ENCODE measurements at regions not wholly inside any gene's neighbourhood (a gene's known extent, or its start where the extent isn't known, plus 50 kb on each side); places are given as distances from the start of the nearest gene placed in this dataset.

DNA sequence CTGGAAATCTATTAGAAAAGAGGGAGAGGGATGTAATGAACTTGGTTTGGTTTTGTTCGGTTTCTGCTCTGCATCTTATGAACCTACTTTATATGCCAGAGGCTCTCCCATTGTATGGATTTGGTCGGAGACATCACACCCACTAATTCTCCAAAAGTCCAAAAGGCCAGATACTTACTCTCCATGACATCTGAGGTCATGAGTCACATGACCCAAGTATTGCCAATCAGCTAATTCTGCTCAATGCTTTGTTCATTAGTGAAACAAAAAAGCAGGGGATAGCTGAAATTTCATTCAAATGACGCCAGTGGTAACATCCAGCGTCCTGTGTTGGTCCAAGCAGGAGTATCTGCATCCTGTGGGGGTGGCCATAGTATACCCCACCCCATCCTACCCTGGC, 173.6 kb downstream of the TRIM33 start:
- ATAC-seq (ENCODE audit: poor library complexity) (no peak), DNase-seq (no peak)
- H3K4me1 Mint-ChIP-seq (ENCODE audit: low read depth) = peaks cover 74% of the 10 kb centered on the region
- no peaks in the 10 kb centered on the region for H3K9me3 Mint-ChIP-seq
- Histone ChIP-seq H3K36me3 (ENCODE audit: insufficient read depth, low read length) (no peaks in the 10 kb centered on the region), H3K4me1 (ENCODE audit: insufficient read depth, low read length) (peaks cover 54% of the 10 kb centered on the region), H3K4me3 (ENCODE audit: low read length) (no peak overlapping the region), H3K27me3 (ENCODE audit: control insufficient read depth in 1 of 2, insufficient read depth in 2 of 2, low read length in 2 of 2) (no peaks in the 10 kb centered on the region), H3K9me3 (ENCODE audit: control insufficient read depth in 1 of 2, insufficient read depth in 1 of 2, low read length in 2 of 2) (no peaks in the 10 kb centered on the region), H3K27ac (ENCODE audit: low read depth in 1 of 2, low read length in 2 of 2) (no peak overlapping the region)
- intact Hi-C loops (cut with DNase I, micrococcal nuclease) = no loop called here
- POLR2A ChIA-PET = no interaction called here
- no peak overlapping the region for H3K27ac Mint-ChIP-seq
- CTCF ChIA-PET = interaction anchor here (1.2 to 1.6 kb wide), 2 partner anchors 9 to 18 kb away, joined by 3 to 7 read pairs; no protein-coding TSS in a partner anchor
- H3K36me3 Mint-ChIP-seq (ENCODE audit: low read depth) = no peaks in the 10 kb centered on the region
- TF ChIP-seq, protein P1, sequence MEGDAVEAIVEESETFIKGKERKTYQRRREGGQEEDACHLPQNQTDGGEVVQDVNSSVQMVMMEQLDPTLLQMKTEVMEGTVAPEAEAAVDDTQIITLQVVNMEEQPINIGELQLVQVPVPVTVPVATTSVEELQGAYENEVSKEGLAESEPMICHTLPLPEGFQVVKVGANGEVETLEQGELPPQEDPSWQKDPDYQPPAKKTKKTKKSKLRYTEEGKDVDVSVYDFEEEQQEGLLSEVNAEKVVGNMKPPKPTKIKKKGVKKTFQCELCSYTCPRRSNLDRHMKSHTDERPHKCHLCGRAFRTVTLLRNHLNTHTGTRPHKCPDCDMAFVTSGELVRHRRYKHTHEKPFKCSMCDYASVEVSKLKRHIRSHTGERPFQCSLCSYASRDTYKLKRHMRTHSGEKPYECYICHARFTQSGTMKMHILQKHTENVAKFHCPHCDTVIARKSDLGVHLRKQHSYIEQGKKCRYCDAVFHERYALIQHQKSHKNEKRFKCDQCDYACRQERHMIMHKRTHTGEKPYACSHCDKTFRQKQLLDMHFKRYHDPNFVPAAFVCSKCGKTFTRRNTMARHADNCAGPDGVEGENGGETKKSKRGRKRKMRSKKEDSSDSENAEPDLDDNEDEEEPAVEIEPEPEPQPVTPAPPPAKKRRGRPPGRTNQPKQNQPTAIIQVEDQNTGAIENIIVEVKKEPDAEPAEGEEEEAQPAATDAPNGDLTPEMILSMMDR (IDR thresholded peaks at IDR 0.05) = no peak
- no peaks in the 10 kb centered on the region for H3K27me3 Mint-ChIP-seq
- H3K4me3 Mint-ChIP-seq = no peak overlapping the region

DNA sequence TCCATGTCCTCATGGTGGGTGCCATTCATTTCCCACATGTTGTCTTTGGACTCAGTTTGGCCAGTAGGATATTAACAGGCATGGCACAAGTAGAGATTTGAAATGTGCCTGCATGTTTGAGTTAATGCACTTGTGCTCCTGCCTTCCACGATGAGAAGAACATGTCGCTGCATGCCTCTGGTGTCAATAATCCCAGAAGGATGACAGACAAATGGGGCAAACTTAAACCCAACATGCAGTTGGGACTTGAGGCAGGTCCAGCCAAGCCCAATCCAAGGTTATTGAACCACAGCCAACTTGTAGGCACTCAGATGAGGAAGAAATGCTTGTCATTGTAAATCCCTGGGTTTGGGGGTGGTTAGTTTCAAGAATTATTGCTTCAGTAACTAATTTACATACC, 174.6 kb downstream of the TRIM33 start:
- ChIA-PET CTCF (interaction anchor here (1.2 kb wide), 1 partner anchor 17 kb away, joined by 3 read pairs; no protein-coding TSS in a partner anchor), POLR2A (no interaction called here)
- H3K27ac ChIP-seq (ENCODE audit: low read depth in 1 of 2, low read length in 2 of 2) = no peak overlapping the region
- H3K4me1 Mint-ChIP-seq (ENCODE audit: low read depth) = peaks cover 72% of the 10 kb centered on the region
- no peak overlapping the region for H3K27ac Mint-ChIP-seq
- no peaks in the 10 kb centered on the region for H3K9me3 ChIP-seq (ENCODE audit: control insufficient read depth in 1 of 2, insufficient read depth in 1 of 2, low read length in 2 of 2)
- H3K27me3 Mint-ChIP-seq = no peaks in the 10 kb centered on the region
- DNase-seq = no peak
- H3K4me3 Mint-ChIP-seq = no peak overlapping the region
- no peaks in the 10 kb centered on the region for H3K27me3 ChIP-seq (ENCODE audit: control insufficient read depth in 1 of 2, insufficient read depth in 2 of 2, low read length in 2 of 2)
- H3K9me3 Mint-ChIP-seq = no peaks in the 10 kb centered on the region
- ATAC-seq (ENCODE audit: poor library complexity) = no peak
- intact Hi-C loops (cut with DNase I, micrococcal nuclease) = no loop called here
- no peak overlapping the region for H3K4me3 ChIP-seq (ENCODE audit: low read length)
- H3K36me3 ChIP-seq (ENCODE audit: insufficient read depth, low read length) = no peaks in the 10 kb centered on the region
- peaks cover 54% of the 10 kb centered on the region for H3K4me1 ChIP-seq (ENCODE audit: insufficient read depth, low read length)
- TF ChIP-seq, protein P1 (IDR thresholded peaks at IDR 0.05) = no peak
- no peaks in the 10 kb centered on the region for H3K36me3 Mint-ChIP-seq (ENCODE audit: low read depth)

DNA sequence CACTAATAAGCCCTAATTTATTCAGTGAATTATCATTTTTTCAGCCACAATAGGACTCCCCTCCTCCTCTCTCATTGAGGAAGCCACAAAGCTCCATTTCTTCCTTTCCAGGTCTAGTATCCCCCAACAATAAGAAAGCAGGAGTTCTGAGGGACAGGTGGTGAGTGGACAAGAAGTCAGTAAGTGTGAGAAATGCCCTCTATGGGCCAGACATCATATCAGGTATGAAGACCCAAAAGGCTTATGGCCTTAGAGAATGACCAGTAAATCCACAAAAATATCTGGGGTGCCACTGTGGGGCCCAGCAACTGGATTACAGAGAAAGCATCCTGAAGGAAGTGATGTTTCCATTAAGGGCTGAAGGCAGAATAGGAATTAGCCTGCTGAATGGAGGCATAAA, 175.7 kb downstream of the TRIM33 start:
- POLR2A ChIA-PET = no interaction called here
- Mint-ChIP-seq H3K27ac (peak overlapping the region; percentile 63), H3K4me1 (ENCODE audit: low read depth) (peaks cover 71% of the 10 kb centered on the region), H3K27me3 (no peaks in the 10 kb centered on the region), H3K4me3 (no peak overlapping the region), H3K9me3 (no peaks in the 10 kb centered on the region), H3K36me3 (ENCODE audit: low read depth) (no peaks in the 10 kb centered on the region)
- no peak for ATAC-seq (ENCODE audit: poor library complexity)
- TF ChIP-seq, protein P1 (IDR thresholded peaks at IDR 0.05) = no peak
- DNase-seq = no peak
- no peaks in the 10 kb centered on the region for H3K9me3 ChIP-seq (ENCODE audit: control insufficient read depth in 1 of 2, insufficient read depth in 1 of 2, low read length in 2 of 2)
- H3K4me3 ChIP-seq (ENCODE audit: low read length) = no peak overlapping the region
- H3K27ac ChIP-seq (ENCODE audit: low read depth in 1 of 2, low read length in 2 of 2) = peak overlapping the region in 1 of 2 donors; percentile 4
- CTCF ChIA-PET = interaction anchor here (0.6 kb wide), 1 partner anchor 60 kb away, joined by 3 read pairs; no protein-coding TSS in a partner anchor
- no peaks in the 10 kb centered on the region for H3K36me3 ChIP-seq (ENCODE audit: insufficient read depth, low read length)
- intact Hi-C loops (cut with DNase I, micrococcal nuclease) = no loop called here
- no peaks in the 10 kb centered on the region for H3K27me3 ChIP-seq (ENCODE audit: control insufficient read depth in 1 of 2, insufficient read depth in 2 of 2, low read length in 2 of 2)
- H3K4me1 ChIP-seq (ENCODE audit: insufficient read depth, low read length) = peaks cover 54% of the 10 kb centered on the region
